Activated naive CD4-positive, alpha-beta T cell treated with anti-CD3 and anti-CD28 coated beads, Interleukin-2, amount 50 U/mL, for 24 hours (primary cell): ENCODE measurements at regions not wholly inside any gene's neighbourhood (a gene's known extent, or its start where the extent isn't known, plus 50 kb on each side); places are given as distances from the start of the nearest gene placed in this dataset.
"Not testable (repeated sequence)": the region's sequence is repeated elsewhere in the genome, so short reads cannot be mapped to it uniquely, and the experiment has no call there.

Experiments
- H3K27ac Mint-ChIP-seq: one replicate; pipeline ENCODE4 v1.8.0; 2021; ENCODE audit warnings: mild to moderate bottlenecking, mixed read lengths
- H3K27me3 Mint-ChIP-seq: one replicate; pipeline ENCODE4 v1.8.0; 2021; ENCODE audit warnings: mixed read lengths
- H3K36me3 Mint-ChIP-seq: one replicate; pipeline ENCODE4 v1.8.0; 2021; ENCODE audit warnings: mixed read lengths
- H3K4me1 Mint-ChIP-seq: one replicate; pipeline ENCODE4 v1.8.0; 2021; ENCODE audit warnings: mixed read lengths
- H3K4me3 Mint-ChIP-seq: one replicate; pipeline ENCODE4 v1.8.0; 2021; ENCODE audit warnings: mild to moderate bottlenecking, mixed read lengths
- H3K9me3 Mint-ChIP-seq: one replicate; pipeline ENCODE4 v1.8.0; 2021; ENCODE audit warnings: mixed read lengths

- peaks cover 11% of the 10 kb centered on the region for H3K9me3 Mint-ChIP-seq
- H3K27ac Mint-ChIP-seq, H3K36me3 Mint-ChIP-seq, H3K4me3 Mint-ChIP-seq, H3K4me1 Mint-ChIP-seq: not testable (repeated sequence)
- H3K27me3 Mint-ChIP-seq, result peaks cover 19% of the 10 kb centered on the region
Measured at GRCh38 chr5:42868417-42868816, 56.7 kb upstream of the SELENOP start.

GRCh38 chr5:42864749-42865148, 53.1 kb upstream of the SELENOP start:
- not testable (repeated sequence) for H3K4me3 Mint-ChIP-seq, H3K27ac Mint-ChIP-seq, H3K36me3 Mint-ChIP-seq, H3K4me1 Mint-ChIP-seq
- Mint-ChIP-seq H3K27me3 (peaks cover 20% of the 10 kb centered on the region), H3K9me3 (peaks cover 15% of the 10 kb centered on the region)
